ENCODE measurements at regions not wholly inside any gene's neighbourhood (a gene's known extent, or its start where the extent isn't known, plus 50 kb on each side); places are given as distances from the start of the nearest gene placed in this dataset.

- no peak for TF ChIP-seq CTCF (CRISPR knock-in tag; IDR thresholded peaks at IDR 0.05)
- TF ChIP-seq ZNF570 (CRISPR knock-in tag; IDR thresholded peaks at IDR 0.05; ENCODE audit: borderline replicate concordance) = no peak
- TF ChIP-seq ZNF83 (CRISPR knock-in tag; IDR thresholded peaks at IDR 0.05; ENCODE audit: borderline replicate concordance) = no peak
- no peak for TF ChIP-seq ZNF20 (CRISPR knock-in tag; IDR thresholded peaks at IDR 0.05)
- TF ChIP-seq POLR2AphosphoS5 (IDR thresholded peaks at IDR 0.05; ENCODE audit: low read depth, low read length) = no peak
- no peak for TF ChIP-seq FOXJ3 (CRISPR knock-in tag; IDR thresholded peaks at IDR 0.05; ENCODE audit: borderline replicate concordance)
- no peak for TF ChIP-seq NAIF1 (CRISPR knock-in tag; IDR thresholded peaks at IDR 0.05; ENCODE audit: borderline replicate concordance)
- no peak for TF ChIP-seq EP300 (IDR thresholded peaks at IDR 0.05; ENCODE audit: low read depth in 2 of 2, low read length in 2 of 2)
- TF ChIP-seq EP300 (CRISPR knock-in tag; IDR thresholded peaks at IDR 0.05; ENCODE audit: borderline replicate concordance) = no peak
- TF ChIP-seq RFX5 (IDR thresholded peaks at IDR 0.05; ENCODE audit: low read depth, low read length) = no peak
- TF ChIP-seq FOXK1 (CRISPR knock-in tag; IDR thresholded peaks at IDR 0.05; ENCODE audit: borderline replicate concordance, low read depth) = no peak
- no peak for TF ChIP-seq ZNF546 (CRISPR knock-in tag; conservative IDR thresholded peaks at IDR 0.05)
- no peak for TF ChIP-seq ZNF224 (CRISPR knock-in tag; IDR thresholded peaks at IDR 0.05)
- TF ChIP-seq MAZ (IDR thresholded peaks at IDR 0.05; ENCODE audit: borderline replicate concordance, low read depth, low read length) = no peak
- TF ChIP-seq MAZ (CRISPR knock-in tag; IDR thresholded peaks at IDR 0.05; ENCODE audit: low read depth) = no peak
- TF ChIP-seq SUZ12 (IDR thresholded peaks at IDR 0.05; ENCODE audit: low read depth, low read length) = no peak
These were observed 112.9 kb upstream of the JAG1 start for GRCh38 chr20:10786678-10787077.
